AG09319 (cell line): ENCODE measurements at regions not wholly inside any gene's neighbourhood (a gene's known extent, or its start where the extent isn't known, plus 50 kb on each side); places are given as distances from the start of the nearest gene placed in this dataset.
"Not testable (repeated sequence)": the region's sequence is repeated elsewhere in the genome, so short reads cannot be mapped to it uniquely, and the experiment has no call there.

Source experiments
- DNase-seq: peaks from one replicate; pipeline ENCODE4 v3.0.0-alpha.2; 2010; ENCODE audit warnings: low read depth; ENCODE audit errors: extremely low read depth
- CTCF ChIP-seq: IDR thresholded peaks from 2 replicates; pipeline ENCODE4 v1.5.1; 2011; ENCODE audit warnings: low read depth, mild to moderate bottlenecking, inconsistent platforms, low read length, moderate library complexity

GRCh38 chr6:68026483-68026882 lies 608.6 kb upstream of the ADGRB3 start:
- DNase-seq = no peak
- TF ChIP-seq CTCF = no peak

- DNase-seq = no peak
- no peak for TF ChIP-seq CTCF
Measured at GRCh38 chr6:68025764-68026163, 609.3 kb upstream of the ADGRB3 start.

- DNase-seq = no peak
- no peak for TF ChIP-seq CTCF
Measured at GRCh38 chr6:68024570-68025269, 610.4 kb upstream of the ADGRB3 start.

- DNase-seq = not testable (repeated sequence)
Measured at GRCh38 chr6:68022968-68023367, 612.1 kb upstream of the ADGRB3 start.

GRCh38 chr6:68013780-68014515 lies 621.1 kb upstream of the ADGRB3 start:
- TF ChIP-seq CTCF = no peak
- DNase-seq = no peak

- no peak for TF ChIP-seq CTCF
- DNase-seq = no peak
Measured at GRCh38 chr6:68012822-68013221, 622.3 kb upstream of the ADGRB3 start.

- DNase-seq = no peak
- TF ChIP-seq CTCF = no peak
Measured at GRCh38 chr6:68010936-68011335, 624.1 kb upstream of the ADGRB3 start.
